ENCODE measurements at regions not wholly inside any gene's neighbourhood (a gene's known extent, or its start where the extent isn't known, plus 50 kb on each side); places are given as distances from the start of the nearest gene placed in this dataset.

- H3K79me1 ChIP-seq (ENCODE audit: insufficient read depth, low read depth, low read length, poor library complexity, severe bottlenecking): no peaks in the 10 kb centered on the region
- no peak overlapping the region for H2AFZ ChIP-seq (ENCODE audit: low read length)
- H4K5ac ChIP-seq (ENCODE audit: insufficient read length, low read depth, low read length): no peak overlapping the region
- no peaks in the 10 kb centered on the region for H3K23me2 ChIP-seq (ENCODE audit: insufficient read length, low read depth, low read length, poor library complexity, severe bottlenecking)
- peaks cover 14 to 19% of the 10 kb centered on the region in 2 experiments; a peak in 4 of 5 replicates for H3K9me3 Mint-ChIP-seq
- TF ChIP-seq CTCF (conservative IDR thresholded peaks at IDR 0.05): no peak
- peaks cover 2 to 12% (median 5%) of the 10 kb centered on the region in 3 experiments; a peak in 5 of 7 replicates for H3K36me3 Mint-ChIP-seq (ENCODE audit: insufficient read depth in 1 of 3, low read depth in 3 of 3)
- H3K27ac ChIP-seq (ENCODE audit: insufficient read length, low read depth, low read length): no peak overlapping the region
- no peak overlapping the region for H3K56ac ChIP-seq (ENCODE audit: insufficient read length, low read depth, low read length)
- H2BK20ac ChIP-seq (ENCODE audit: low read depth, low read length, poor library complexity, severe bottlenecking): no peak overlapping the region
- no peaks in the 10 kb centered on the region for H3K79me2 ChIP-seq (ENCODE audit: insufficient read depth, low read length)
- WGBS (ENCODE audit: extremely low coverage, insufficient read length, low lambda C conversion rate): no CpG with 5 or more reads among the region's 1 CpG
- no peak overlapping the region for H3K4me3 Mint-ChIP-seq
- H2BK5ac ChIP-seq (ENCODE audit: insufficient read length, low read length): no peak overlapping the region
- no peak overlapping the region for H3K4me2 ChIP-seq (ENCODE audit: insufficient read depth, insufficient read length, low read length)
- DNase-seq: no peak
- H2BK15ac ChIP-seq (ENCODE audit: low read depth, low read length): no peak overlapping the region
- no peak overlapping the region for H2AK5ac ChIP-seq (ENCODE audit: insufficient read length, low read length)
- no peak overlapping the region for H2BK120ac ChIP-seq (ENCODE audit: low read depth, low read length, poor library complexity, severe bottlenecking)
- no peak overlapping the region for H4K91ac ChIP-seq (ENCODE audit: insufficient read length, low read depth, low read length)
- H4K8ac ChIP-seq (replicated peaks; ENCODE audit: insufficient read length, low read depth, low read length): no peak overlapping the region
- H3T11ph ChIP-seq (ENCODE audit: low read length): no peak overlapping the region
- no peaks in the 10 kb centered on the region for H3K27me3 Mint-ChIP-seq (ENCODE audit: low read depth)
- H4K20me1 ChIP-seq (ENCODE audit: control insufficient read depth, insufficient read depth, insufficient read length): no peaks in the 10 kb centered on the region
- H3K9ac ChIP-seq (ENCODE audit: extremely low read depth, insufficient read length, low read length): no peak overlapping the region
- no peak overlapping the region for H2BK12ac ChIP-seq (ENCODE audit: insufficient read length, low read depth, low read length)
- H3K9me3 ChIP-seq (ENCODE audit: control insufficient read depth, low read depth, low read length): no peaks in the 10 kb centered on the region
- H3K27ac Mint-ChIP-seq: no peak overlapping the region
- no peaks in the 10 kb centered on the region for H3K27me3 ChIP-seq (ENCODE audit: insufficient read depth, low read length)
- no peak overlapping the region for H3K14ac ChIP-seq (ENCODE audit: insufficient read depth, low read length)
- no peak overlapping the region for H3K18ac ChIP-seq (ENCODE audit: insufficient read length, low read depth, low read length)
- no peak overlapping the region for H3K4ac ChIP-seq (ENCODE audit: low read depth, low read length)
- H3K23ac ChIP-seq (ENCODE audit: insufficient read length, low read depth, low read length): no peak overlapping the region
- H3K4me1 ChIP-seq (ENCODE audit: insufficient read depth, low read length): no peaks in the 10 kb centered on the region
- H3K4me1 Mint-ChIP-seq: no peaks in the 10 kb centered on the region
These were observed 104.4 kb upstream of the MPDZ start for GRCh38 chr9:13383855-13384254.
